ENCODE measurements at regions not wholly inside any gene's neighbourhood (a gene's known extent, or its start where the extent isn't known, plus 50 kb on each side); places are given as distances from the start of the nearest gene placed in this dataset.
A peak's percentile ranks its signal among the peaks of the same experiment; 100 is the strongest.
"Not testable (repeated sequence)": the region's sequence is repeated elsewhere in the genome, so short reads cannot be mapped to it uniquely, and the experiment has no call there.

GRCh38 chr7:63900394-63901203 is 98.0 kb upstream of the ZNF722 start:
- H3K4me1 ChIP-seq, result peaks cover 16% of the 10 kb centered on the region
- no peaks in the 10 kb centered on the region for H3K36me3 ChIP-seq
- H3K9me3 ChIP-seq (replicated peaks), result peaks cover 40% of the 10 kb centered on the region
- peak; percentile 93 for DNase-seq
- H3K27me3 ChIP-seq (ENCODE audit: low read depth), result no peaks in the 10 kb centered on the region
- peak overlapping the region; percentile 84 for H3K4me3 ChIP-seq
- intact Hi-C loops (cut with micrococcal nuclease), result no loop called here
- TF ChIP-seq CTCF (IDR thresholded peaks at IDR 0.05; ENCODE audit: borderline replicate concordance), result no peak
- H3K27ac ChIP-seq (replicated peaks), result peak overlapping the region; percentile 78

- DNase-seq; H3K36me3 ChIP-seq; H3K27me3 ChIP-seq (ENCODE audit: low read depth); intact Hi-C loops (cut with micrococcal nuclease): not testable (repeated sequence)
- Histone ChIP-seq H3K4me1 (peaks cover 16% of the 10 kb centered on the region), H3K9me3 (replicated peaks) (peaks cover 34% of the 10 kb centered on the region), H3K27ac (replicated peaks) (peak overlapping the region; percentile 78), H3K4me3 (peak overlapping the region; percentile 84)
These were observed 97.5 kb upstream of the ZNF722 start for GRCh38 chr7:63901204-63901506.

GRCh38 chr7:63918986-63919385 is 79.7 kb upstream of the ZNF722 start:
- no peaks in the 10 kb centered on the region for H3K36me3 ChIP-seq
- DNase-seq, result no peak
- intact Hi-C loops (cut with micrococcal nuclease), result no loop called here
- no peak overlapping the region for H3K27ac ChIP-seq (replicated peaks)
- H3K4me1 ChIP-seq, result no peaks in the 10 kb centered on the region
- TF ChIP-seq CTCF (IDR thresholded peaks at IDR 0.05; ENCODE audit: borderline replicate concordance), result no peak
- H3K9me3 ChIP-seq (replicated peaks), result peaks cover 6% of the 10 kb centered on the region
- no peaks in the 10 kb centered on the region for H3K27me3 ChIP-seq (ENCODE audit: low read depth)
- H3K4me3 ChIP-seq, result no peak overlapping the region

GRCh38 chr7:63925262-63925625 is 73.4 kb upstream of the ZNF722 start:
- peak overlapping the region; percentile 91 for H3K27ac ChIP-seq (replicated peaks)
- H3K27me3 ChIP-seq (ENCODE audit: low read depth), result peaks cover 3% of the 10 kb centered on the region
- peaks cover 12% of the 10 kb centered on the region for H3K9me3 ChIP-seq (replicated peaks)
- H3K4me3 ChIP-seq, result peak overlapping the region; percentile 71
- no peaks in the 10 kb centered on the region for H3K36me3 ChIP-seq
- H3K4me1 ChIP-seq, result peaks cover 22% of the 10 kb centered on the region
- intact Hi-C loops (cut with micrococcal nuclease), result no loop called here
- TF ChIP-seq CTCF (IDR thresholded peaks at IDR 0.05; ENCODE audit: borderline replicate concordance), result no peak
- no peak for DNase-seq

GRCh38 chr7:63925626-63926460 is 72.8 kb upstream of the ZNF722 start:
- Histone ChIP-seq H3K4me3 (peak overlapping the region; percentile 71), H3K27ac (replicated peaks) (peak overlapping the region; percentile 91), H3K27me3 (ENCODE audit: low read depth) (peaks cover 9% of the 10 kb centered on the region), H3K36me3 (no peaks in the 10 kb centered on the region), H3K4me1 (peaks cover 22% of the 10 kb centered on the region), H3K9me3 (replicated peaks) (peaks cover 13% of the 10 kb centered on the region)
- peak; percentile 93 for DNase-seq
- no peak for TF ChIP-seq CTCF (IDR thresholded peaks at IDR 0.05; ENCODE audit: borderline replicate concordance)
- intact Hi-C loops (cut with micrococcal nuclease), result no loop called here

GRCh38 chr7:63927261-63927660 is 71.4 kb upstream of the ZNF722 start:
- Histone ChIP-seq H3K36me3 (no peaks in the 10 kb centered on the region), H3K27ac (replicated peaks) (peak overlapping the region; percentile 91), H3K27me3 (ENCODE audit: low read depth) (peaks cover 23% of the 10 kb centered on the region), H3K4me1 (peaks cover 22% of the 10 kb centered on the region), H3K4me3 (peak overlapping the region; percentile 71), H3K9me3 (replicated peaks) (peaks cover 24% of the 10 kb centered on the region)
- intact Hi-C loops (cut with micrococcal nuclease), result no loop called here
- no peak for DNase-seq
- no peak for TF ChIP-seq CTCF (IDR thresholded peaks at IDR 0.05; ENCODE audit: borderline replicate concordance)
